Globus pallidus (tissue), 1 donor: ENCODE measurements at regions not wholly inside any gene's neighbourhood (a gene's known extent, or its start where the extent isn't known, plus 50 kb on each side); places are given as distances from the start of the nearest gene placed in this dataset.
"Not testable (repeated sequence)": the region's sequence is repeated elsewhere in the genome, so short reads cannot be mapped to it uniquely, and the experiment has no call there.

ENCODE experiments used
- DNase-seq: peaks from one replicate; pipeline ENCODE4 v3.0.0-alpha.2; 2015; ENCODE audit warnings: low spot score

- no peak for DNase-seq
Observed at GRCh38 chr3:107001635-107002034, 375.6 kb upstream of the CCDC54 start.

- DNase-seq, result not testable (repeated sequence)
Observed at GRCh38 chr3:107005352-107005751, 371.9 kb upstream of the CCDC54 start.

- no peak for DNase-seq
Observed at GRCh38 chr3:107008213-107008612, 369.0 kb upstream of the CCDC54 start.

- DNase-seq, result no peak
Observed at GRCh38 chr3:107013641-107014040, 363.6 kb upstream of the CCDC54 start.

- peak; percentile 55 for DNase-seq
Observed at GRCh38 chr3:107024551-107025026, 352.6 kb upstream of the CCDC54 start.

- peak; percentile 61 for DNase-seq
Observed at GRCh38 chr3:107025961-107026360, 351.3 kb upstream of the CCDC54 start.

GRCh38 chr3:107028086-107028485 is 349.2 kb upstream of the CCDC54 start:
- peak; percentile 81 for DNase-seq

GRCh38 chr3:107028626-107029025 is 348.6 kb upstream of the CCDC54 start:
- DNase-seq, result peak; percentile 59

- peak; percentile 77 for DNase-seq
Observed at GRCh38 chr3:107032111-107032510, 345.1 kb upstream of the CCDC54 start.

GRCh38 chr3:107034142-107034541 is 343.1 kb upstream of the CCDC54 start:
- no peak for DNase-seq

GRCh38 chr3:107035176-107035575 is 342.1 kb upstream of the CCDC54 start:
- no peak for DNase-seq

- DNase-seq, result peak; percentile 47
Observed at GRCh38 chr3:107044677-107045076, 332.6 kb upstream of the CCDC54 start.

GRCh38 chr3:107045791-107046190 is 331.4 kb upstream of the CCDC54 start:
- peak; percentile 81 for DNase-seq

- no peak for DNase-seq
Observed at GRCh38 chr3:107055181-107055942, 321.9 kb upstream of the CCDC54 start.

- no peak for DNase-seq
Observed at GRCh38 chr3:107061466-107061865, 315.8 kb upstream of the CCDC54 start.

GRCh38 chr3:107062310-107062709 is 314.9 kb upstream of the CCDC54 start:
- DNase-seq, result no peak

- no peak for DNase-seq
Observed at GRCh38 chr3:107062787-107063186, 314.5 kb upstream of the CCDC54 start.

- DNase-seq, result no peak
Observed at GRCh38 chr3:107063351-107063750, 313.9 kb upstream of the CCDC54 start.

GRCh38 chr3:107064405-107065060 is 312.7 kb upstream of the CCDC54 start:
- DNase-seq, result peak; percentile 92

- peak; percentile 54 for DNase-seq
Observed at GRCh38 chr3:107065094-107065861, 312.0 kb upstream of the CCDC54 start.

GRCh38 chr3:107067421-107067820 is 309.8 kb upstream of the CCDC54 start:
- DNase-seq, result no peak

- no peak for DNase-seq
Observed at GRCh38 chr3:107068980-107069379, 308.3 kb upstream of the CCDC54 start.

- DNase-seq, result no peak
Observed at GRCh38 chr3:107076946-107077345, 300.3 kb upstream of the CCDC54 start.
